ENCODE measurements at regions not wholly inside any gene's neighbourhood (a gene's known extent, or its start where the extent isn't known, plus 50 kb on each side); places are given as distances from the start of the nearest gene placed in this dataset.

- RAD21 ChIA-PET (ENCODE audit: low non-redundant PET in 1 of 2, low total read pairs in 2 of 2, uncharacterized antibody in 2 of 2, unreplicated experiment in 2 of 2) = no interaction called here
- Histone ChIP-seq H3K36me3 (ENCODE audit: control insufficient read depth in 1 of 2, insufficient read depth in 2 of 2, low read length in 2 of 2) (no peaks in the 10 kb centered on the region), H3K4me1 (ENCODE audit: control insufficient read depth in 1 of 2, insufficient read depth in 2 of 2, low read length in 2 of 2) (no peaks in the 10 kb centered on the region), H4K20me1 (ENCODE audit: insufficient read depth) (no peaks in the 10 kb centered on the region), H3K27me3 (ENCODE audit: insufficient read depth, low read length) (no peaks in the 10 kb centered on the region), H3K27ac (ENCODE audit: low read depth, low read length) (no peak overlapping the region), H3K4me2 (ENCODE audit: low read length) (no peak overlapping the region), H3K79me2 (ENCODE audit: insufficient read depth, low read length) (no peaks in the 10 kb centered on the region), H3K4me3 (replicated peaks in 1 of 2; ENCODE audit: low read depth in 1 of 2, low read length in 2 of 2) (no peak overlapping the region), H2AFZ (ENCODE audit: low read depth, low read length, poor library complexity, severe bottlenecking) (no peak overlapping the region), H3K9me2 (ENCODE audit: insufficient read depth) (no peaks in the 10 kb centered on the region), H3K9me3 (ENCODE audit: control insufficient read depth in 1 of 2, insufficient read depth in 1 of 2, low read depth in 1 of 2, low read length in 2 of 2) (peaks cover 14 to 23% of the 10 kb centered on the region in 2 experiments; a peak in 2 of 4 replicates), H3K9ac (ENCODE audit: low read length) (no peak overlapping the region)
- no peak for ATAC-seq
- intact Hi-C loops (cut with micrococcal nuclease) = no loop called here
- DNase-seq (ENCODE audit: low read depth, low spot score) = no peak
- no peak for TF ChIP-seq ZFX (IDR thresholded peaks at IDR 0.05)
- no peak for TF ChIP-seq SIN3A (IDR thresholded peaks at IDR 0.05; ENCODE audit: low read depth)
- no peak for TF ChIP-seq JUND (IDR thresholded peaks at IDR 0.05)
- TF ChIP-seq ZBTB33 (IDR thresholded peaks at IDR 0.05; ENCODE audit: extremely low read depth, insufficient replicate concordance, low read length) = no peak
- TF ChIP-seq EGR1 (IDR thresholded peaks at IDR 0.05; ENCODE audit: low read depth) = no peak
- no peak for TF ChIP-seq EZH2 (IDR thresholded peaks at IDR 0.05)
- TF ChIP-seq RAD21 (IDR thresholded peaks at IDR 0.05; ENCODE audit: low read depth) = no peak
- no TSS peak for BruUV-seq (replicated peaks)
- CTCF ChIA-PET = no interaction called here
- POLR2A ChIA-PET = no interaction called here
Observed at GRCh38 chr11:25891960-25892359, 440.0 kb upstream of the ANO3 start.

GRCh38 chr11:25899617-25900160, 432.2 kb upstream of the ANO3 start:
- no peak overlapping the region for H3K9ac ChIP-seq (ENCODE audit: low read length)
- no peak overlapping the region for H3K4me3 ChIP-seq (replicated peaks in 1 of 2; ENCODE audit: low read depth in 1 of 2, low read length in 2 of 2)
- POLR2A ChIA-PET = no interaction called here
- H3K9me2 ChIP-seq (ENCODE audit: insufficient read depth) = no peaks in the 10 kb centered on the region
- RAD21 ChIA-PET (ENCODE audit: low non-redundant PET in 1 of 2, low total read pairs in 2 of 2, uncharacterized antibody in 2 of 2, unreplicated experiment in 2 of 2) = no interaction called here
- no peaks in the 10 kb centered on the region for H3K4me1 ChIP-seq (ENCODE audit: control insufficient read depth in 1 of 2, insufficient read depth in 2 of 2, low read length in 2 of 2)
- no peak overlapping the region for H2AFZ ChIP-seq (ENCODE audit: low read depth, low read length, poor library complexity, severe bottlenecking)
- no peak overlapping the region for H3K27ac ChIP-seq (ENCODE audit: low read depth, low read length)
- no peaks in the 10 kb centered on the region for H3K79me2 ChIP-seq (ENCODE audit: insufficient read depth, low read length)
- ATAC-seq (no peak), DNase-seq (ENCODE audit: low read depth, low spot score) (no peak)
- no peak overlapping the region for H3K4me2 ChIP-seq (ENCODE audit: low read length)
- H3K27me3 ChIP-seq (ENCODE audit: insufficient read depth, low read length) = no peaks in the 10 kb centered on the region
- TF ChIP-seq RAD21 (IDR thresholded peaks at IDR 0.05; ENCODE audit: low read depth) (no peak), TCF7L2 (IDR thresholded peaks at IDR 0.05; ENCODE audit: borderline replicate concordance, extremely low read depth, insufficient read depth, insufficient read length) (no peak)
- peaks cover 13 to 21% of the 10 kb centered on the region in 2 experiments; a peak in 3 of 4 replicates for H3K9me3 ChIP-seq (ENCODE audit: control insufficient read depth in 1 of 2, insufficient read depth in 1 of 2, low read depth in 1 of 2, low read length in 2 of 2)
- no TSS peak for BruUV-seq (replicated peaks)
- H3K36me3 ChIP-seq (ENCODE audit: control insufficient read depth in 1 of 2, insufficient read depth in 2 of 2, low read length in 2 of 2) = no peaks in the 10 kb centered on the region
- CTCF ChIA-PET = no interaction called here
- H4K20me1 ChIP-seq (ENCODE audit: insufficient read depth) = no peaks in the 10 kb centered on the region
- intact Hi-C loops (cut with micrococcal nuclease) = no loop called here

Measured in HCT116 (cell line).